ENCODE measurements at regions not wholly inside any gene's neighbourhood (a gene's known extent, or its start where the extent isn't known, plus 50 kb on each side); places are given as distances from the start of the nearest gene placed in this dataset.

DNA sequence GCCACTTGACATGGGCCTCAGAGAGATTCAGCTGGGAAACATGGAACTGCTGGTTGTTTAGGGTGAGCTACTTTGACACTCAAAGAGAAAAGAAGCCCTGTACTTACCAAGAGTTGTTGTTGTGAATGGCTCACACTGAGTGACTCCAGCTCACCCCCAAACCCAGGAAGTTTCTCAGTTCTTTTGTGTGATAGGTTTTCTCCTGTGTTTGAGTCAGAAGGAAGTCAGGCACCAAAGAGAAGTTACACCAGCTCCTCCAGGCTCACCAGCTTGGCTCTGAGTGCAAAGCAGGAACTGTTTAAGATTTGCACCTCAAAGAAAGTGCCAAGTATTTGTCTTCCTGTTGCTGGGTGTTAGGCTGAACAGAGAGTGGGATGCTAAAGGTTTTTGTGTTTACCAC, 111.2 kb upstream of the PROX1 start:
- Histone ChIP-seq H3K27ac (no peak overlapping the region), H3K4me3 (no peak overlapping the region), H3K9me3 (replicated peaks in 1 of 11) (0 out of 22 replicates have a peak, but pooled peaks cover 0 to 5% (median 0%) of the 10 kb centered on the region in 11 experiments), H3K36me3 (no peaks in the 10 kb centered on the region), H3K9ac (no peak overlapping the region), H3K27me3 (no peaks in the 10 kb centered on the region), H4K20me1 (no peaks in the 10 kb centered on the region), H3K4me1 (no peaks in the 10 kb centered on the region), H3K4me2 (no peak overlapping the region)
- TF ChIP-seq Cebpa-rat (IDR thresholded peaks at IDR 0.05): no peak

DNA sequence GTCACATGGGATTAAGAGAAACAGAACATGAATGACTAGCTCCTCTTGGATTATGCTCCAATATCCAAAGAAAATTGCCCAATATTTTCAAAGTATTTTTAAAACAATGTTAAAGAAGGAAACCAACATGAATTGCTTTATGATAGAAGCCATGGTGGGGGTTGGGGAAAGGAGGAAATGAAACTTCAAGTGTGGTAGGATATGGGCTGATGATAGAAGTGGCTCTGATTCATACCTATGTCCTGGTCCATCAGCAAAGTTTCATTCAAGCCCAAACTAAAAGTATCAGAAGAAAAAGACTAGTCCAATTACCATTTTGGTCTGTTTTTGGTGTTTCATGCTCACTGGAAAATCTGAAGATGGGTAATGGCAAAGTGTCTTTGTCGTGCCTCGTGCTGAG, 104.2 kb upstream of the PROX1 start:
- peak overlapping the region in 6 of 11 experiments; percentile 13 to 45 (median 20); a peak in 7 of 22 replicates for H3K4me2 ChIP-seq
- peaks cover 0 to 11% (median 6%) of the 10 kb centered on the region in 10 experiments; a peak in 10 of 20 replicates for H3K4me1 ChIP-seq
- no peak overlapping the region for H3K9ac ChIP-seq
- no peaks in the 10 kb centered on the region for H4K20me1 ChIP-seq
- no peaks in the 10 kb centered on the region for H3K36me3 ChIP-seq
- H3K27ac ChIP-seq: no peak overlapping the region
- no peak for TF ChIP-seq Cebpa-rat (IDR thresholded peaks at IDR 0.05)
- H3K27me3 ChIP-seq: no peaks in the 10 kb centered on the region
- 0 out of 22 replicates have a peak, but pooled peaks cover 0 to 5% (median 0%) of the 10 kb centered on the region in 11 experiments for H3K9me3 ChIP-seq (replicated peaks in 1 of 11)
- no peak overlapping the region for H3K4me3 ChIP-seq

- Histone ChIP-seq H4K20me1 (no peaks in the 10 kb centered on the region), H3K27ac (no peak overlapping the region), H3K9ac (no peak overlapping the region), H3K27me3 (no peaks in the 10 kb centered on the region), H3K4me3 (no peak overlapping the region), H3K9me3 (replicated peaks in 1 of 11) (0 out of 22 replicates have a peak, but pooled peaks cover 0 to 5% (median 0%) of the 10 kb centered on the region in 11 experiments), H3K4me2 (no peak overlapping the region), H3K4me1 (peaks cover 0 to 11% (median 6%) of the 10 kb centered on the region in 10 experiments; a peak in 10 of 20 replicates), H3K36me3 (no peaks in the 10 kb centered on the region)
- TF ChIP-seq Cebpa-rat (IDR thresholded peaks at IDR 0.05): no peak
Observed at GRCh38 chr1:213884402-213884801, 103.4 kb upstream of the PROX1 start.

- peaks cover 0 to 11% (median 6%) of the 10 kb centered on the region in 10 experiments; a peak in 10 of 20 replicates for H3K4me1 ChIP-seq
- H3K9ac ChIP-seq: no peak overlapping the region
- TF ChIP-seq Cebpa-rat (IDR thresholded peaks at IDR 0.05): no peak
- 0 out of 22 replicates have a peak, but pooled peaks cover 0 to 5% (median 0%) of the 10 kb centered on the region in 11 experiments for H3K9me3 ChIP-seq (replicated peaks in 1 of 11)
- H3K36me3 ChIP-seq: no peaks in the 10 kb centered on the region
- no peak overlapping the region for H3K27ac ChIP-seq
- H3K4me2 ChIP-seq: no peak overlapping the region
- no peaks in the 10 kb centered on the region for H3K27me3 ChIP-seq
- H4K20me1 ChIP-seq: no peaks in the 10 kb centered on the region
- no peak overlapping the region for H3K4me3 ChIP-seq
Observed at GRCh38 chr1:213884942-213885341, 102.8 kb upstream of the PROX1 start.

DNA sequence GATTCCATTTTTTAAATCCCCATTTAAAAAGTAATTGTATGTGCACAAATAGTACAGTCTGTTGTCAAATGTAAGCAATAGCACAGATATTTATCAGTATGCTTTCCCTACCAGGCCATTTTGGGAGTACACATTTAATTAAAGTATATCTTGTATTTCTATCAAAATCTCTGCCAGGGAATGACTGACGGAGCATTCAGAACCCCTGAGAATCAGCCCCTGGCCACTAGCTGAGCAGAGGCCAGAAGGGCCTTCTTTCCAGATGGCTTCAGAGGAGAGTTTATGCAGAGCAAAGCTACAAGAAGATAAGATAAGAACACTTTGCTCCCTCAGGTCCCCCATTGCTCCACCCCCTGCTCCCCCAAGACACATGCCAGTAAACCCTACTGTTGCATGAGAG, 99.9 kb upstream of the PROX1 start:
- Histone ChIP-seq H3K9ac (no peak overlapping the region), H3K4me3 (no peak overlapping the region), H4K20me1 (no peaks in the 10 kb centered on the region), H3K27ac (no peak overlapping the region), H3K9me3 (replicated peaks in 1 of 11) (no peaks in the 10 kb centered on the region), H3K36me3 (no peaks in the 10 kb centered on the region), H3K4me2 (no peak overlapping the region), H3K27me3 (no peaks in the 10 kb centered on the region), H3K4me1 (peaks cover 0 to 11% (median 6%) of the 10 kb centered on the region in 10 experiments; a peak in 10 of 20 replicates)
- TF ChIP-seq Cebpa-rat (IDR thresholded peaks at IDR 0.05): no peak

GRCh38 chr1:213891989-213892902, 95.5 kb upstream of the PROX1 start:
- H3K4me3 ChIP-seq: no peak overlapping the region
- no peaks in the 10 kb centered on the region for H3K4me1 ChIP-seq
- no peak for TF ChIP-seq Cebpa-rat (IDR thresholded peaks at IDR 0.05)
- H3K9ac ChIP-seq: no peak overlapping the region
- H3K4me2 ChIP-seq: no peak overlapping the region
- no peaks in the 10 kb centered on the region for H4K20me1 ChIP-seq
- H3K27ac ChIP-seq: no peak overlapping the region
- H3K36me3 ChIP-seq: no peaks in the 10 kb centered on the region
- H3K9me3 ChIP-seq (replicated peaks in 1 of 11): peaks cover 0 to 14% (median 0%) of the 10 kb centered on the region in 11 experiments; a peak in 5 of 22 replicates
- H3K27me3 ChIP-seq: no peaks in the 10 kb centered on the region

DNA sequence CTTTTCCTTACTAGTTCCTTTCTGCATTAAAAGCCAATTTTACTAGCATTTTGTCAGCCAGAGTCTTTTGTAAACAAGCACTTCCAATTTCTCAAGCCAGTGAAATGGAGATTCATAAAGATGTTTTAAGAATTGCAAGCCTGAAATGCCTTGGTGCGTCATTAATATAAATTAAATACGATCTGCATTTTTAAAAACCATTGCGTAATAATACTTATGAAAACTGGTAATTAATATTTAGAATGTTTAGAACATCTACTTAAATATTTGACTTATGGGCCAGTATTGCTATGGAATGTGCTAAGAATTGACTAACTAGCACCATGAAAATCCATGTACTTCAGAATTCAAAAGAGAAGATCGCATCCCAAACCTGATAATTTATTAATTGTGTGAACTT, 89.1 kb upstream of the PROX1 start:
- H3K9me3 ChIP-seq (replicated peaks in 1 of 11): peaks cover 0 to 18% (median 0%) of the 10 kb centered on the region in 11 experiments; a peak in 5 of 22 replicates
- peaks cover 10 to 16% (median 11%) of the 10 kb centered on the region in 10 experiments for H3K4me1 ChIP-seq
- H3K4me2 ChIP-seq: peak overlapping the region in 4 of 11 experiments; percentile 46 to 71 (median 64); a peak in 10 of 22 replicates
- no peak overlapping the region for H3K27ac ChIP-seq
- no peak overlapping the region for H3K9ac ChIP-seq
- TF ChIP-seq Cebpa-rat (IDR thresholded peaks at IDR 0.05): peak in 3 of 11 experiments; percentile 37 to 75 (median 53); a peak in 4 of 22 replicates
- H4K20me1 ChIP-seq: no peaks in the 10 kb centered on the region
- no peaks in the 10 kb centered on the region for H3K27me3 ChIP-seq
- no peak overlapping the region for H3K4me3 ChIP-seq
- no peaks in the 10 kb centered on the region for H3K36me3 ChIP-seq

DNA sequence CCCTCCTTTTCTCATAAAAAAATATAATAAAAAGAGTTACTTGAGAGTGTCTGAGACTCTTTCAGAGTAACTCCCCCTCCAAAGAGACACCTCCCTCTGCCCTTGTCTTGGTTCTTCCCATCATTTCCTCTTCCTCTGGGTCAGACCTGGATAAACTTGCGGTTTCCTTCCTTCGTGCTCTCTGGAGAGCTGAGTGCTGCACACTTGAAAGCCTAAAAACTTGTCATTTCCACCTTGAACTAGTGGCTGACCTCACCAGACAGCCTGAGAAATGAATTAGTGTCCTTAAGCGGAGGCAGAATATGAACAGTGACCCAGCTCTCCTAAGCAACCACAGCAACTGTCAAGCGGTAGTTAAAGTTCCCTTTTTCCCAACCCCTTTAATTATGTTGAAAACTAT, 88.4 kb upstream of the PROX1 start:
- peak overlapping the region; percentile 46 to 76 (median 63) for H3K4me2 ChIP-seq
- no peak overlapping the region for H3K4me3 ChIP-seq
- no peak overlapping the region for H3K27ac ChIP-seq
- no peak for TF ChIP-seq Cebpa-rat (IDR thresholded peaks at IDR 0.05)
- no peaks in the 10 kb centered on the region for H4K20me1 ChIP-seq
- no peaks in the 10 kb centered on the region for H3K27me3 ChIP-seq
- H3K36me3 ChIP-seq: no peaks in the 10 kb centered on the region
- H3K4me1 ChIP-seq: peaks cover 10 to 16% (median 11%) of the 10 kb centered on the region in 10 experiments
- H3K9ac ChIP-seq: no peak overlapping the region
- H3K9me3 ChIP-seq (replicated peaks in 1 of 11): peaks cover 0 to 18% (median 0%) of the 10 kb centered on the region in 11 experiments; a peak in 5 of 22 replicates

GRCh38 chr1:213905344-213905743, 82.4 kb upstream of the PROX1 start:
- no peaks in the 10 kb centered on the region for H4K20me1 ChIP-seq
- H3K4me2 ChIP-seq: no peak overlapping the region
- no peak overlapping the region for H3K9ac ChIP-seq
- H3K27ac ChIP-seq: no peak overlapping the region
- H3K4me1 ChIP-seq: peaks cover 0 to 19% (median 16%) of the 10 kb centered on the region in 10 experiments; a peak in 16 of 20 replicates
- H3K27me3 ChIP-seq: no peaks in the 10 kb centered on the region
- no peaks in the 10 kb centered on the region for H3K36me3 ChIP-seq
- H3K9me3 ChIP-seq (replicated peaks in 1 of 11): peaks cover 0 to 10% (median 0%) of the 10 kb centered on the region in 11 experiments; a peak in 7 of 22 replicates
- TF ChIP-seq Cebpa-rat (IDR thresholded peaks at IDR 0.05): no peak
- no peak overlapping the region for H3K4me3 ChIP-seq

Data from BLaER1 treated with 17β-estradiol and CSF1 and Interleukin-3, amounts not matched to agents 10 nM and 100 nM (cell line).